ENCODE measurements at regions not wholly inside any gene's neighbourhood (a gene's known extent, or its start where the extent isn't known, plus 50 kb on each side); places are given as distances from the start of the nearest gene placed in this dataset.

DNA sequence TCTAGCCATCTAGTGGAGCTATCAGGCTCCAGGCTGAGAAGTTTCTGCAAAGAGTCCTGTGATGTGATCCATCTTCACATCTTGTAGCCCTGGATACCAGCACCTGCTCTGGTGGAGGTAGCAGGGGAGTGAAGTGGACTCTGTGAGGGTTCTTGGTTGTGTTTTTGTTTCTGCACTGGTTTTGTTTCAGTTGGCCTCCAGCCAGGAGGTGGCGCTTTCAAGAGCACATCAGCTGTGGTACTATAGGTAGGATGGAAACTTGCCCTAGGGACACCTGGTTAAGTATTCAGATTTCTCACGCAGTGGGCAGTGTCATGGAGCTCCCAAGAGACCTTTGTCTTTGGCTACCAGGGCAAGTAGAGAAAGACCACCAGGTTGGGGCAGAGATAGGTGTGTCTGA lies 257.5 kb upstream of the SLC7A11 start:
- Histone ChIP-seq H3K27ac (replicated peaks; ENCODE audit: low read length) (no peak overlapping the region), H3K27me3 (ENCODE audit: control insufficient read depth in 3 of 3, insufficient read depth in 3 of 3, low read depth in 1 of 3, low read length in 3 of 3) (no peaks in the 10 kb centered on the region), H3K18ac (ENCODE audit: low read length) (no peak overlapping the region), H2AFZ (ENCODE audit: low read length) (no peak overlapping the region), H4K91ac (ENCODE audit: low read depth, low read length, poor library complexity) (no peak overlapping the region), H2BK15ac (ENCODE audit: low read length) (no peak overlapping the region), H3K36me3 (replicated peaks in 1 of 2; ENCODE audit: control insufficient read depth in 2 of 2, insufficient read depth in 2 of 2, low read length in 2 of 2) (no peaks in the 10 kb centered on the region), H2AK5ac (ENCODE audit: low read depth, low read length) (no peak overlapping the region), H2BK12ac (ENCODE audit: low read length) (no peak overlapping the region), H3K4me3 (ENCODE audit: low read length in 2 of 2) (no peak overlapping the region), H3K4me2 (ENCODE audit: insufficient read depth, low read length, poor library complexity, severe bottlenecking) (no peak overlapping the region), H3K9me3 (replicated peaks in 1 of 2; ENCODE audit: control insufficient read depth in 2 of 2, insufficient read depth in 1 of 2, low read depth in 1 of 2, low read length in 2 of 2) (no peaks in the 10 kb centered on the region), H2BK5ac (ENCODE audit: low read length) (no peak overlapping the region), H3K9ac (ENCODE audit: low read depth, low read length, poor library complexity) (no peak overlapping the region), H3K79me1 (ENCODE audit: low read depth, low read length) (no peaks in the 10 kb centered on the region), H4K8ac (ENCODE audit: low read depth, low read length) (no peak overlapping the region), H3K23ac (ENCODE audit: low read depth, low read length, poor library complexity) (no peak overlapping the region), H3K14ac (ENCODE audit: low read length) (no peak overlapping the region), H2BK120ac (ENCODE audit: low read depth, low read length) (no peak overlapping the region), H3K4ac (ENCODE audit: low read length) (no peak overlapping the region), H3K4me1 (ENCODE audit: control insufficient read depth in 2 of 2, insufficient read depth in 1 of 2, low read depth in 1 of 2, low read length in 2 of 2) (peaks cover 0 to 2% of the 10 kb centered on the region in 2 donors)
- WGBS, 2 donors (ENCODE audit: extremely low coverage in 2 of 2, insufficient read length in 2 of 2, insufficient replicate concordance in 1 of 2) = no CpG with 5 or more reads among the region's 2 CpGs
- DNase-seq (ENCODE audit: low spot score) = no peak

DNA sequence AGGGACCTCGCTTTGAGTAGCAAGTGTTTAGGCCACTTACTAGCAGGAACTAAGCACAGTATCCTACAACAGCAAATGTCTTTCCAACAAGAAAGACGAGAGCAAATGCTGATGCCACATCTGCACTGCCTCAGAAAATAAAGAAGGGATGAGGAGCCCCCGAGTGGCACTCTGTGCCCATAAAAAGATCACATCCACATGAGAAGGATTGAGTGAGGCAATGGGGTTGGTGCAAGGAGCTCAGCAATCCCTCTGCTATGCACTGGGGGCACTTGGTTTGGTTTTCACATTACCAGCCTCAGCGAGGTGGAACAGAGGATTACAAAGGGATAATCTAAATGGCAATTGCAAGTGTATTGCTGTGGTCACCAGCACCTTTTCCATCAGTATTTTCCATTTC lies 252.8 kb upstream of the SLC7A11 start:
- DNase-seq (ENCODE audit: low spot score) = no peak
- Histone ChIP-seq H3K9ac (ENCODE audit: low read depth, low read length, poor library complexity) (no peak overlapping the region), H4K8ac (ENCODE audit: low read depth, low read length) (no peak overlapping the region), H3K4me3 (ENCODE audit: low read length in 2 of 2) (no peak overlapping the region), H3K79me1 (ENCODE audit: low read depth, low read length) (no peaks in the 10 kb centered on the region), H2AK5ac (ENCODE audit: low read depth, low read length) (no peak overlapping the region), H3K36me3 (replicated peaks in 1 of 2; ENCODE audit: control insufficient read depth in 2 of 2, insufficient read depth in 2 of 2, low read length in 2 of 2) (no peaks in the 10 kb centered on the region), H2BK5ac (ENCODE audit: low read length) (no peak overlapping the region), H3K23ac (ENCODE audit: low read depth, low read length, poor library complexity) (no peak overlapping the region), H3K4ac (ENCODE audit: low read length) (no peak overlapping the region), H2BK120ac (ENCODE audit: low read depth, low read length) (no peak overlapping the region), H4K91ac (ENCODE audit: low read depth, low read length, poor library complexity) (no peak overlapping the region), H3K27ac (replicated peaks; ENCODE audit: low read length) (no peak overlapping the region), H2BK15ac (ENCODE audit: low read length) (no peak overlapping the region), H3K18ac (ENCODE audit: low read length) (no peak overlapping the region), H3K14ac (ENCODE audit: low read length) (no peak overlapping the region), H3K4me1 (ENCODE audit: control insufficient read depth in 2 of 2, insufficient read depth in 1 of 2, low read depth in 1 of 2, low read length in 2 of 2) (peaks cover 0 to 2% of the 10 kb centered on the region in 2 donors), H2AFZ (ENCODE audit: low read length) (no peak overlapping the region), H3K4me2 (ENCODE audit: insufficient read depth, low read length, poor library complexity, severe bottlenecking) (no peak overlapping the region), H3K27me3 (ENCODE audit: control insufficient read depth in 3 of 3, insufficient read depth in 3 of 3, low read depth in 1 of 3, low read length in 3 of 3) (no peaks in the 10 kb centered on the region), H3K9me3 (replicated peaks in 1 of 2; ENCODE audit: control insufficient read depth in 2 of 2, insufficient read depth in 1 of 2, low read depth in 1 of 2, low read length in 2 of 2) (no peaks in the 10 kb centered on the region), H2BK12ac (ENCODE audit: low read length) (no peak overlapping the region)
- WGBS, 2 donors (ENCODE audit: extremely low coverage in 2 of 2, insufficient read length in 2 of 2, insufficient replicate concordance in 1 of 2) = no CpG with 5 or more reads among the region's 4 CpGs

DNA sequence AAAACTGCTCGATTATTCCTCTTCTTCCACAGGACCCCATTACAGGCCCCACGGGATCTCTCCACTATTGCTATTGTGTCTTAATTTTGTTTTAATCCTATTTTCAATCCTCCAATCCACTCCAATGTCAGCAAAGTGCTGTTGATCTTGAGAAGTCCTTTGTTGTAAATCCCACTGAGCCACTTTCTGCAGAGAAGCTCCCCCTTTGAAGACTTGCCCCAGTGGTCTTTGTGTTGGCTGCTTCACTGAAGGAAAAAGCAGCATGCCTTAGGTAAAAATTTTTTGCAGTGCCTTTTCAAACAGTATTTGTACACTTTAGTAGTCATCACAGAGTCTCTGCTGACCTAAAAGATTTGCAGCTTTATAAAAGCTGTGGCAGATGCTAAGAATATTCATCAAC lies 252.0 kb upstream of the SLC7A11 start:
- no peaks in the 10 kb centered on the region for H3K9me3 ChIP-seq (replicated peaks in 1 of 2; ENCODE audit: control insufficient read depth in 2 of 2, insufficient read depth in 1 of 2, low read depth in 1 of 2, low read length in 2 of 2)
- H3K18ac ChIP-seq (ENCODE audit: low read length) = no peak overlapping the region
- H3K4me1 ChIP-seq (ENCODE audit: control insufficient read depth in 2 of 2, insufficient read depth in 1 of 2, low read depth in 1 of 2, low read length in 2 of 2) = peaks cover 0 to 2% of the 10 kb centered on the region in 2 donors
- no peak overlapping the region for H3K14ac ChIP-seq (ENCODE audit: low read length)
- H3K27me3 ChIP-seq (ENCODE audit: control insufficient read depth in 3 of 3, insufficient read depth in 3 of 3, low read depth in 1 of 3, low read length in 3 of 3) = no peaks in the 10 kb centered on the region
- H2BK12ac ChIP-seq (ENCODE audit: low read length) = no peak overlapping the region
- no peak overlapping the region for H4K91ac ChIP-seq (ENCODE audit: low read depth, low read length, poor library complexity)
- H3K36me3 ChIP-seq (replicated peaks in 1 of 2; ENCODE audit: control insufficient read depth in 2 of 2, insufficient read depth in 2 of 2, low read length in 2 of 2) = no peaks in the 10 kb centered on the region
- H2BK120ac ChIP-seq (ENCODE audit: low read depth, low read length) = no peak overlapping the region
- no CpG with 5 or more reads among the region's 2 CpGs for WGBS, 2 donors (ENCODE audit: extremely low coverage in 2 of 2, insufficient read length in 2 of 2, insufficient replicate concordance in 1 of 2)
- no peaks in the 10 kb centered on the region for H3K79me1 ChIP-seq (ENCODE audit: low read depth, low read length)
- no peak overlapping the region for H3K27ac ChIP-seq (replicated peaks; ENCODE audit: low read length)
- H3K4ac ChIP-seq (ENCODE audit: low read length) = no peak overlapping the region
- H3K4me2 ChIP-seq (ENCODE audit: insufficient read depth, low read length, poor library complexity, severe bottlenecking) = no peak overlapping the region
- no peak overlapping the region for H2BK5ac ChIP-seq (ENCODE audit: low read length)
- H2BK15ac ChIP-seq (ENCODE audit: low read length) = no peak overlapping the region
- no peak overlapping the region for H3K4me3 ChIP-seq (ENCODE audit: low read length in 2 of 2)
- no peak overlapping the region for H2AK5ac ChIP-seq (ENCODE audit: low read depth, low read length)
- H2AFZ ChIP-seq (ENCODE audit: low read length) = peak overlapping the region; percentile 12
- no peak for DNase-seq (ENCODE audit: low spot score)
- no peak overlapping the region for H3K9ac ChIP-seq (ENCODE audit: low read depth, low read length, poor library complexity)
- no peak overlapping the region for H3K23ac ChIP-seq (ENCODE audit: low read depth, low read length, poor library complexity)
- H4K8ac ChIP-seq (ENCODE audit: low read depth, low read length) = no peak overlapping the region

DNA sequence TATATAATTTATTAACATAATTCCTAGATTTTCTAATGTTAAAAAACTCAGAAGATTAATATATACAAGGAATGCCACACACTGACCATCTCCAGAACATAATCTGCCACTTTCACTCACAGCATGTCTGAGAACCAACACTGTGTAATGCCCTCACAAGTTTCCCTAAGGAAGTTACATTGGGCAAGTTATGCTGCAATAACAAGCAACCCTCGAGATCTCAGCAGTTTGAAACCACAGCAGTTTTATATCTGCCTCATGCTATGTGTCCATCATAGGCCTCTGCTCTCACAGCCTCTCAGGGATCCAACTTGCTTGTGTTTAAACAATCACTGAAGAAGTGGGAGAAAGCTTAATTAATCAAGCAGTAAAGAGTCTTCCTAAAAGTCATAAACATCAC lies 250.0 kb upstream of the SLC7A11 start:
- Histone ChIP-seq H3K36me3 (replicated peaks in 1 of 2; ENCODE audit: control insufficient read depth in 2 of 2, insufficient read depth in 2 of 2, low read length in 2 of 2) (no peaks in the 10 kb centered on the region), H3K4me1 (ENCODE audit: control insufficient read depth in 2 of 2, insufficient read depth in 1 of 2, low read depth in 1 of 2, low read length in 2 of 2) (peaks cover 2 to 7% of the 10 kb centered on the region in 2 donors), H3K27me3 (ENCODE audit: control insufficient read depth in 3 of 3, insufficient read depth in 3 of 3, low read depth in 1 of 3, low read length in 3 of 3) (no peaks in the 10 kb centered on the region), H2AFZ (ENCODE audit: low read length) (no peak overlapping the region), H2AK5ac (ENCODE audit: low read depth, low read length) (no peak overlapping the region), H3K9ac (ENCODE audit: low read depth, low read length, poor library complexity) (no peak overlapping the region), H3K18ac (ENCODE audit: low read length) (no peak overlapping the region), H3K14ac (ENCODE audit: low read length) (no peak overlapping the region), H3K79me1 (ENCODE audit: low read depth, low read length) (no peaks in the 10 kb centered on the region), H3K4me3 (ENCODE audit: low read length in 2 of 2) (no peak overlapping the region), H2BK5ac (ENCODE audit: low read length) (no peak overlapping the region), H4K8ac (ENCODE audit: low read depth, low read length) (no peak overlapping the region), H4K91ac (ENCODE audit: low read depth, low read length, poor library complexity) (no peak overlapping the region), H3K4me2 (ENCODE audit: insufficient read depth, low read length, poor library complexity, severe bottlenecking) (no peak overlapping the region), H3K4ac (ENCODE audit: low read length) (no peak overlapping the region), H3K23ac (ENCODE audit: low read depth, low read length, poor library complexity) (no peak overlapping the region), H3K27ac (replicated peaks; ENCODE audit: low read length) (no peak overlapping the region), H2BK15ac (ENCODE audit: low read length) (no peak overlapping the region), H2BK120ac (ENCODE audit: low read depth, low read length) (no peak overlapping the region), H3K9me3 (replicated peaks in 1 of 2; ENCODE audit: control insufficient read depth in 2 of 2, insufficient read depth in 1 of 2, low read depth in 1 of 2, low read length in 2 of 2) (no peaks in the 10 kb centered on the region), H2BK12ac (ENCODE audit: low read length) (no peak overlapping the region)
- WGBS, 2 donors (ENCODE audit: extremely low coverage in 2 of 2, insufficient read length in 2 of 2, insufficient replicate concordance in 1 of 2) = no CpG with 5 or more reads among the region's 1 CpG
- no peak for DNase-seq (ENCODE audit: low spot score)

All from neuronal stem cell (in vitro differentiated cells).